GM19239 (cell line): ENCODE measurements at regions not wholly inside any gene's neighbourhood (a gene's known extent, or its start where the extent isn't known, plus 50 kb on each side); places are given as distances from the start of the nearest gene placed in this dataset.
"Not testable (repeated sequence)": the region's sequence is repeated elsewhere in the genome, so short reads cannot be mapped to it uniquely, and the experiment has no call there.

Source experiments
- DNase-seq: peaks from one replicate; pipeline ENCODE4 v3.0.0; 2011; ENCODE audit warnings: low spot score; ENCODE audit not compliant: insufficient read length
- FAIRE-seq: peaks from 2 replicates; lab custom pipeline; 2011; peaks lifted over from hg19 to GRCh38; lab: Jason Lieb, UNC

DNA sequence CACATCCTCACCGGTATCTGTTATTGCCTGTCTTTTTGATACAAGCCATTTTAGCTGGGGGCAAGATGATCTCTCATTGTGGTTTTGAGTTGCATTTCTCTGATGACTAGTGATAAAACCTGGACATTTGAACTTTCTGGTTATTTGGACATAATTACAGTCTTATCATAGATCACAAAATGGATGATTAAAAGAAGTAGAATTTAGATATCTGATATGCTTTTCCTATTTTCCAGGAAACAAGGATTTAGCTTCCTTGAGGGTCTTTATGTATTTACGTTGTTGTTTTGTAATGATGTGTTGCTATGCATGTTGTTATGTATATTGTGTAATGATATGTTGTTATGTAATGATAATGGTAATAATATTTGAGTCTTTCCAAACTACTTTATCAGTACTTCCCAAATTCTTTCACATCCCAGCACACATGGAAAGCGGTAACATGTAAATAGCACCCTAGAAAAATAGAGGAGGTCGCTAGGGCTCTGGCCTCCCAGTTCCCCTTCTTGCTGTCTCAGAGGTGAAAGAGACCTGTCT, 53.8 kb downstream of the GJD2 start:
- DNase-seq (no peak), FAIRE-seq (no peak)

DNA sequence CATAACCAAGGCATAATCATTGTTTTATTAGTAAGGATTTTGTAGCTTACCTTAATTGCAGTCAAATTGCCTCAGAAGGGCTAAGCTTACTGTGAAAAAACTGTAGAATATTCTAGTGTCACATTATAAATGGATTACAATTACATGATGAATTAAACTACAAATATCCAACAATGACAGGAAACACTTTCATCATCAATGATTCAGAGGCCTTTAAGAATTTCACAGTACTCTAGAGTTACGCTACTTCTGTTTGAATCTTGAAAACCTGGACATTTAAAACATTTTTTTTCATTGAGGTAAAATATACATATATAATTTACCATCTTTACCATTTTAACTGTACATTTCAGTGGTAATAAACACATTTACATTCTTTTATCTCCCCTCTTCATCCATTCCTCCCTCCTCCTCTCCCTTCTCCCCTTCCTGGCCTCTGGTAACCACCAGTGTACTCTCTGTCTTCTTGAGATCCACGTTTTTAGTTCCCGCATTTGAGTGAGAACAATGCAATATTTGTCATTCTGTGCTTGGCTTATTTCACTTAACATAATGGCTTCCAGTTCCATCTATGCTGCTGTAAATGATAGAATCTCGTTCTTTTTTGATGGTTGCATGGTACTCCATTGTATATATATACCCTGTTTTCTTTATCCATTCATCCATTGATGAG, 54.7 kb downstream of the GJD2 start:
- DNase-seq (no peak), FAIRE-seq (no peak)

DNA sequence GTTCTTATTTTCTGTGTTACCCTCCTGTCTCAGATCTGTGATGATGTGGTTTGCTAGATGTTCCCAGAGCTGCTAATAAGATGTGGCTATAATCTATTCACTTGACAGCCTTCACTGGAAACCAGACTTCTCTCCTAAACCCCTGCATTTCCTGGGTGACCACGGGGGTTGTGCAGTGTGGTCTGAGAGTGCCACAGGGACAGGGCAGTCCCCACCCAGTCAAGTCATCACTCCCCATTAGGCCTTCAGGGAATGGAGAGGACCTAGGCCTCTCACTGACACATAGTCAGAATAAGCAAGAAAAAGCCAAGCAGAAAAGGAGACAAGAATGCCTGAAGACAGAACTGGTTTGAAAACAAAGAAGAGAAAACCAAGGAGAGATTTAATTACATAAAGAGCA, 58.3 kb downstream of the GJD2 start:
- no peak for FAIRE-seq
- DNase-seq = no peak

DNA sequence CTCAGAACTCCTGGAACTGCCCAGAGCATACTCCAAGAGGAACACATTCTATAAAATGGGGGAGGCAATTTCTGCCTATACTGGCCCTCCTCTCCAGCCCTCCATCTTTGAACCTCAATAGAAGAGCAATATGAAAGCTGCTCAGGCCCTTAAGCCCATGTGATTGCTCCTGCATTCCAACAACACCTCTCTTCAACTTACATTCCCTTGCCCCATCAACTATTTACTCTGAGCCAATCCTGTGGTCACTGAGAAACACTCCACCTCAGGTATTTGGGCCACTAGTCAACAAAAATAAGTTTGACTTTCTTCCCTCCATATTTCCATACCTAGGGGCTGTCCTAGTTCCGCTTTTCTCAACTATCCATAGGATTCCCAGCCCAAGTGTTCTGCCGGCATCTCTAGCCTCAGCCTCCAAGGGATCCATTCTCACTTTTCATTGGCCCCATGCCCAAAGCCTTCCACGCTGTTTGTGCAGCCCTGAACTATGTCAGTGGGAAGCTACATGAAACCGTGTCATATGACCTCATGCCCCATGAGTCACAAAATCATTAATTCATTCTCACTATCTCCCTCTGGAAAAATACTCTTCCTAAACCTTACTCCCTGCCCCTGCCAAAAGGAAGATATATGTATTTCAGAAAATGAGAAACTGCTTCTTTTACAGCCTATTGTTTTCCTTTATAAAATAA, 61.6 kb downstream of the GJD2 start:
- DNase-seq (no peak), FAIRE-seq (no peak)

DNA sequence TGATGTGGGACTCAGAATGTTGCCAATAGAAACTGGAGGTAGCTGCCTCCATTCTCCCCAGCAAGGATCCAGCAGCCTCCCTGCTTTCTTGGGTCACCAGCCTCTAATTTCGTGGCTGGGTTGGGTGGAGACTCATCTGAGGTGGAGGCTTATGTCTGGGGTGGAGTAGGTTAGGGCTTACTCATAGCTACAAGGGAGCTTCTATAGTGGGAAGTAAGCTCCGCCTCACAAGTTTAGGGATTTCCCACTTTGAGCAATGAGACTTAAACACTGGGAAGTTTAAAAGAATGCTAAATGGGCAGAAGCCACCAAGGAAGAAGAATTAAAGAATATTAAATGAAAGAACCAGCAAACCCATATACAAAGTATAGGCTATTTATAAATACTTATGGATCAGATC, 63.8 kb downstream of the GJD2 start:
- FAIRE-seq (no peak), DNase-seq (no peak)

DNA sequence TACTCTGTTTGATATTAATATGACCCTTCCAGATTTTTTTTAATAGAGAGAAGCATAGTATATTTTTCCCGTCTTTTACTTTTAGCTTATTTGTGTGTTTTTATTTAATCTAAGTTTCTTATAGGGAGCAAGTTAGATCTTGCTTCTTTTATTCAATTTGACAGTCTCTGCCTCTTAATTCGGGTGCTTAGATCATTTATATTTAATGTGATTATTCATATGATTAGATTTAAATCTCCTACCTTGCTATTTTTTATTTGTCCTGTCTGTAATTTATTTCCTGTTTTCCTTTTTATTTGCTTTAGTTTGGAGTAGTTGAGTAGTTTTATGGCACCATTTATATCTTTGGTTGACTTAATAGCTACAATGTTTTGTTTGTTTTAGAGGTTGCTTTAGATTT, 66.1 kb downstream of the GJD2 start:
- FAIRE-seq (no peak), DNase-seq (no peak)

DNA sequence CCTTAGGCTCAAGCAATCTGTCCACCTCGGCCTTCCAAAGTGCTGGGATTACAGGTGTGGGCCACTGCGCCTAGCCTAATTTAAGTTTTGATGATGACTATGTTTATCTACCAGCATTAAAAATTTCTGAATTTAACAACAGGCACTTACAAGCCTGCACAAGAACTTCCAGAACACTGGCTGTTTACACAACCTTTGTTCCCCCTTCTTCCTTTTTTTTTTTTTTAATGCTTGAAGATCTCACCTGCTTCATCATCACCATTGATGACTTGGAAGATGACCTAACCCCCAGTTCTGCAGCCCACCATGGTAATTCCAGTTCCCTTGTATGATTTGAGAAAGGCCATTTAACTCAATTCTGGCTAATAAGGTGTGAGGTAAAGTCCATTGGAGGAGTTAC, 70.4 kb downstream of the GJD2 start:
- no peak for FAIRE-seq
- DNase-seq = no peak

DNA sequence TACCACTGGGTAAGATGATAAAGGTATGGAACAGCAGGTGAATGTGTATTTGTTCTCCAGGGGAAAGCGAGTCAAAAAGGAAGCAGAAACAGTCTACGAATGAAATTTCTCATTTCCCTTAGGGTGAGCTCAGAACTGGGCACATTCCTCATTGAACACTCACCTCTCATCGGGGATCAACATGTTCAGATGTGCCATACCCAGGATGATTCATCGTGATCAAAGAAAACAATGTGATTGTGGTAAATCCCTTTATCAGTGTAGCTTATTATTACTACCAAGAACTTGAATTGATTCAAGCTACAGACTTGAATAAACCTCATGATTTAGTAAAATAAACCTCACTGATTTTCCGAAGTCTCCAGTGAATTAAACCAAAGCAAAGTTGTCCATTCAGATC, 72.1 kb downstream of the GJD2 start:
- DNase-seq = no peak
- FAIRE-seq = no peak

DNA sequence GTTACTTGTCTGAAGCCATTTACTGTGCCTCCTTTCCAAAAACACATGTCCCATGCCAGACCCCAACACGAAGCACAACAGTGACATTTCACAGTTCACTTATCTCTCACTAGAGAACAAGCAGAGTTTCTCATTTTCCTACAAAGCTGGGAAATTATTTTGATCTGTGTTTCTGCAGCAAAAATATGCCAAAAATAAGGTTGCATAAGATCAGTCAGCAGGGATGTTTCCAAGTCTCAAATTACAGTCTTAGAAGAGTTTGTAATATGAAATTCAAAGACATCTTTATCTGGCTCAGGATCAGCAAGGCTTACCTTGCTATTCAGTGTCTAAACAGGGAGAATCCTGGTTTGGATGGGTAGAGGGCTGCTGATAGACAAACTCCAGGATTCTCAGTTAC, 75.5 kb downstream of the GJD2 start:
- FAIRE-seq (no peak), DNase-seq (no peak)

DNA sequence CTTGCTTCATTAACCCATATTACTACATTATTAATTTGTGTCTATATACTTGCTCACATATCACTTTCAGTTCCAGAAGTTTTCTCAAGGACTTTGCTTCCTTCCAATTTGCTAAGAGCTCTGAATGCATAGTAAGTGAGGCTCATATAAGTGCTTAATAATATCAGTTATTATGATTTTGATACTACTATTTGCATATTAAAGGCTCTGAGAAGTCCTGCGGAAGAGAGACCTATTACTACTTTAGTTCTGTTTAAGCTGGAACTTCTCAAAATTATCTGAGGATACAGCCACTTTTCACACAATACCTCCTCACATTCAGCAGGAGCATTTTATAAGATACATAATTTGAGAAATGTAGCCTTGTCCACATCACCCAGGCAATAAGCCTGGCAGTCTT, 81.6 kb downstream of the GJD2 start:
- FAIRE-seq (no peak), DNase-seq (no peak)

DNA sequence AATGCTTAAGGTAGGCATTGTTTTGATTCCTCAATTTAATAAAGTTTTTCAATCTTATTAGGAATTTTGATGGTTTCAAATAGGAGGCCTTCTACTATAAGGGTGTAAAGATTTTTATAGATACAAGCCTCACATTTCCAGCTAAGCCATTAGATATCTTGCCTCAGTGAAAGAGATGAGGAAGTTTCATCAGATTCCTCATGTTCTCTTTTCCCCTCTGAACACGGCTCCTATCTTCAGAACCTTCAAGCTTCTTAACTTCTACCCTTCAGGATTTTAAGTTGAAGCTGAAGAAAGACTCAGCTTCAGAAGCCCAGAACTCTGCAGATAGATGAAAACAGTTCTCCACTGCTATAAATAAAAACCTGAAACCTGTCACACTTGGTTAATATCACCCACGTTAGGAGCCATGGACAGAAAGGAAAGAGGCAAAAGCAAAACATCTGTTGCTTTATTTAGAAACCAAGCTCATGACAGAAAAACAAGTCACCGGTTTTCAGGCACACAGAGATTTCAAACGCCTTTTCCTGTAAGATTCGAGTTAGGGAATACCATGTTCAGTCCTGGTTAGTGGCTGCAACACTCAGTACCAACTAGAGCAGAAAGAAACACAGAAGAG, 82.2 kb upstream of the GOLGA8B start:
- DNase-seq = no peak
- peak; percentile 33 for FAIRE-seq

DNA sequence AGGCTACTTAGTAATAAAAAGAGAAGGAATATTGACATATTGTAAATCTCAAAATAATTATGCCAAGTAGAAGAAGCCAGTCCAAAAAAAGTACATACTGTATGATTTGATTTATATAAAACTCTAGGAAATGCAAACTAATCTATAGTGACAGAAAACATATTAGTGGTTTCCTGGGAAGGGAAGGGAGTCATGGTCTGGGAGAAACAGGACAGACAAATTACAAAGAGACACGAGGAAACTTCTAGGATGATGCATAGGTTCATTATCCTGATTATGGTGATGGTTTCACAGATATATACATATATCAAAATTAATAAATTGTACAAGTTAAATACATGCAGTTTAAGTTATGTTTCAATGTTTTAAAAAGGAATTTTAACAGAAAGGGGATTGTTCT, 81.0 kb upstream of the GOLGA8B start:
- FAIRE-seq (no peak), DNase-seq (no peak)

DNA sequence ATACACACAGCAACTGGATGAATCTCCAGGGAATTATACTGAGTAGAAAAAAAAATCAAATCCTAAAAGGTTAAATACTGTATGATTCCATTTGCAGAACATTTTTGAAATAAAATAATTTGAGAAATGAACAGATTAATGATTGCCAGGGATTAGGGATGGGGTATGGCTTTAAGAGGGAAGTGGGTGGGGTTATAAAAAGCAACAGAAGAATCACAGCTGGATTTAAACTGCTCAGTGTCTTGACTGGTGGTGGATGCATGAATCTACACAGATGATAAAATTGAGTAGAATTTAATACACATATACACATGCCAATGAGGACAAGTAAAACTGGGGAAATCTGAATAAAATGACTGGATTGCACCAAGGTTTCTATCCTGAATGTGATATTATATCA, 79.7 kb upstream of the GOLGA8B start:
- DNase-seq (no peak), FAIRE-seq (no peak)

DNA sequence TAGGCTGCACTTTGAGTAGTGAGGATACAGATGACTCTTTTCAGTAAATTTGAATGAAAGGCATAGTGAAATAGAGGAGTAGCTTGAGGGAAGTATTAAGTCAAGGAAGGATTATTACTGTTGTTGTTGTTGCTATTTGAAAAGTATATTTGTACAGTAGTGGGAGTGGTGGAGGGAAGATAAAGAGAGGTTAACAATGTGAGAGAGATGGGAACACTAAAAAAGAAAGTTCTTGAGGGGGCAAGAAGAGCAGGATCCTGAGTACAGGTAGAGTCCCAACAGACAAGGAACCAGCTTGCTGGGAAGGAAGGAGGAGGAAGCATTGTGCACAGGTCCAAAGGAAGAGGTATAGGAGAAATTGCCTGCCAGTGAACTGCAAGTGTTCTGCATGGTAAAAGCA, 75.6 kb upstream of the GOLGA8B start:
- DNase-seq (no peak), FAIRE-seq (no peak)

DNA sequence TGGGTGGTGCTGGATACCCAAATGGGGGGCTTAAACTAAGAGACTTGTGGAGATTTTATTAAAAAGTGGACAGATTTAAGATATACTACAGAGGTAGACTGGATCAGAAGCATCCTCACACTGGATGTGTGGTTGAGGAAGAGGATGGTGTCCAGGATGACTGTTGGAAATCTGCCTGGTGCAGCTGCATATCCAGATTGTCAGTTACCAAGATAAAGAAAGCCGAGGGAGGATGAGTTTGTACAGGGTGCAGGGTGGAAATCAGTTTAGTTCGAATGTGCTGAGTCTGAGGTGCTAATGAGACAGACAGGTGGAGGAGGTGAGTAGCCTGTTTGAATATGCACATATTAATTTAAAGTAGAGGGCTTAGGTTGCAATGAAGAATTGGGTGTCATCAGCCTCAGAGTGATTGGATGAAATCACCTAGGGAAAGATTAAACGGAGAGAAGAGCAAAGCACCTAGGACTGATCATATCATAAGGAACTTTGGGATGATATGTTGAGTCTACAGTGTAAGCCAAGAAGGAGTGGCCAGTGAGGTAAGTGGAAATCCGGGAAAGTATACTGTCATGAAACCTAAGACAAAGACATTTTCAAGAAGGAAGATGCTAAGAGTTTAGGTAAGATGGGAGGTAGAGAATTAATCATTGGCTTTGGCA, 74.1 kb upstream of the GOLGA8B start:
- FAIRE-seq = no peak

DNA sequence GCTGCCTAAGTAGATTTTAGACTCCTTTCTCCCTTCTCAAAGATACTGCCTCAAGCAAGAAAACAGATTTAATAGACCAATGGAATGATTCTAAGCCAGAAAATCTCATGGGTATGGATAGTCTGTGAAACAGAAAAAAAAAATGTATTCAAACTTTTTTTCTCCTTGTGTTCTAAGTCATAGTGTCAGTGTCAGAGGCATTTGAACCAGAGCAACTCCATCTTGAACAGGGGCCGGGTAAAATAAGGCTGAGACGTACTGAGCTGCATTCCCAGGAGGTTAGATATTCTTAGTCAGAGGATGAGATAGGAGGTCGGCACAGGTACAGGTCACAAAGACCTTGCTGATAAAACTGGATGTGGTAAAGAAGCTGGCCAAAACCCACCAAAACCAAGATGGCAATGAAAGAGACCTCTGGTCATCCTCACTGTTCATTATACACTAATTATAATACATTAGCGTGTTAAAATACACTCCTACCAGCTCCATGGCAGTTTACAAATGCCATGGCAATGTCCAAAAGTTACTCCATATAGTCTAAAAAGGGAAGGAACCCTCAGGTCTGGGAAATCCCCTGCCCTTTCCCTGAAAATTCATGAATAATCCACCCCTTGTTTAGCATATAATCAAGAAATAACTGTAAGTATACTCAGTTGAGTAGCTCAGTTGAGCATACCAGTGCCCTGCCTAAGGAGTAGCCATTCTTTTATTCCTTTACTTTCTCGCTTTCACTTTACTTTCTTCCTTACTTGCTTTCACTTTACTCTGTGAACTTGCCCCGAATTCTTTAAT, 72.8 kb upstream of the GOLGA8B start:
- no peak for DNase-seq
- no peak for FAIRE-seq

More for the DNA sequence above, 74.1 kb upstream of the GOLGA8B start:
- DNase-seq = no peak

DNA sequence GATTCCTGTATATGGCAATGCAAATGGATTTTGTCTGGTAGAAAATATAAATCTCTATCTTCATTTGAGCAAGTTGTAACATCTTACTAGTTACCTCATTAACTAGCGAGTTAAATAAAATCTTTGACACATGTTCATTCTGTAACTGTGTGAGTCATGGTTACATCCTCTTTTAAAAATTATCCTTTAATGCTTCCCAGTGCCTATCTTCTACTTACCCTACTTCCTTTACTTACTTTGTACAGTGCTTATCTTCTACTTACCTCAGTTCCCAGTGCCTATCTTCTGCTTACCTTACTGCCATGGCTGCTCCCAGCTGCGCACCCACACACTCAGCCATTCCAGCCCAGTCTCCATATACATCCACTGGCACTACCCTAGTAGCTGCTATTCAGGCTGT, 71.9 kb upstream of the GOLGA8B start:
- FAIRE-seq (no peak), DNase-seq (no peak)

DNA sequence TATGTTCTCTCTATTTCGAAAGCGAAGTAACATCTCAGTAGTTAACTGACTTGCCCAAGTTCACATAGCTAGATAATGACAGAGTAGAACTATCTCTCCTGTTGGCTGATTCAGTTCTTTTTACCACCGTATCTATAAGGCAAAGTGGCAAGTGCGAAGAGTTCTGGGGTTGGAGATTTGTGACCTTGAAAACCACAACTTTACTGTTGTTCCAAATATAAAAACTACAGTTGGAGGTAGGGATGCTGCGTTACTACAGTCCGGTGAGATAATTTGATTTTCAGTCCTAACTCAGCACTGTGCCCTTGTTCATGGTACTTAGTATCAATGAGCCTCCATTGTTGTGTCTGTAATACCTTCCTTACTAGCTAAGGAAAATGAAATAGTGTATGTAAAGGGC, 71.2 kb upstream of the GOLGA8B start:
- FAIRE-seq = no peak
- DNase-seq = no peak

DNA sequence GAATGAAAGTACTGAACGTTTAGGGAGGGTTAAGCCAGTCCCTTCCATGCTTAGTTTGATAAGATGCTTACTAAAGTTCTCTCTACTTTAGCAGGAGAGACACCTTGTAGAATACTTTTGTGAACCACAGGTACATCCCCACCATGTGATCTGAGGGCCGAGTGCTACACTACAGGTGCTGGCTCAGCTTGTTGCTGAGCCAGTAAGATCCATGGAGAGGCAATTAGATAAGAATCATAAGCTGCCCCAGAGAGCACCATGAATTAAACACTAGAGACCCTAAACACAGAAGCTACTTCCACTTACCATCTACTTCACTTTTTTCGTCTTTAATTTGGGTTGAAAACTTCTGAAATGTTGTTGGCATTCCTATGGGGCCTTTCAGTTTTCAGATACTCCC, 70.5 kb upstream of the GOLGA8B start:
- FAIRE-seq (no peak), DNase-seq (no peak)

DNA sequence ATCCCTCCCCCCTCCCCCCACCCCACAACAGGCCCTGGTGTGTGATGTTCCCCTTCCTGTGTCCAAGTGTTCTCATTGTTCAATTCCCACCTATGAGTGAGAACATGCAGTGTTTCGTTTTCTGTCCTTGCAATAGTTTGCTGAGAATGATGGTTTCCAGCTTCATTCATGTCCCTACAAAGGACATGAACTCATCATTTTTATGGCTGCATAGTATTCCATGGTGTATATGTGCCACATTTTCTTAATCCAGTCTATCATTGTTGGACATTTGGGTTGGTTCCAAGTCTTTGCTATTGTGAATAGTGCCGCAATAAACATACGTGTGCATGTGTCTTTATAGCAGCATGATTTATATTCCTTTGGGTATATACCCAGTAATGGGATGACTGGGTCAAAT, 69.9 kb upstream of the GOLGA8B start:
- DNase-seq, FAIRE-seq: not testable (repeated sequence)
